GM19240 (cell line): ENCODE measurements at regions not wholly inside any gene's neighbourhood (a gene's known extent, or its start where the extent isn't known, plus 50 kb on each side); places are given as distances from the start of the nearest gene placed in this dataset.
"Not testable (repeated sequence)": the region's sequence is repeated elsewhere in the genome, so short reads cannot be mapped to it uniquely, and the experiment has no call there.

Experiments used
- DNase-seq: peaks from one replicate; pipeline ENCODE4 v3.0.0; 2011; ENCODE audit warnings: low spot score; ENCODE audit not compliant: insufficient read length

GRCh38 chrX:41001327-41001726 lies 83.9 kb upstream of the USP9X start:
- DNase-seq: no peak

- DNase-seq: no peak
Observed at GRCh38 chrX:41002026-41002425, 83.2 kb upstream of the USP9X start.

- DNase-seq: no peak
Observed at GRCh38 chrX:41003506-41004270, 81.6 kb upstream of the USP9X start.

GRCh38 chrX:41005445-41005992 lies 79.7 kb upstream of the USP9X start:
- DNase-seq: no peak

- DNase-seq: no peak
Observed at GRCh38 chrX:41009850-41010846, 75.1 kb upstream of the USP9X start.

DNA sequence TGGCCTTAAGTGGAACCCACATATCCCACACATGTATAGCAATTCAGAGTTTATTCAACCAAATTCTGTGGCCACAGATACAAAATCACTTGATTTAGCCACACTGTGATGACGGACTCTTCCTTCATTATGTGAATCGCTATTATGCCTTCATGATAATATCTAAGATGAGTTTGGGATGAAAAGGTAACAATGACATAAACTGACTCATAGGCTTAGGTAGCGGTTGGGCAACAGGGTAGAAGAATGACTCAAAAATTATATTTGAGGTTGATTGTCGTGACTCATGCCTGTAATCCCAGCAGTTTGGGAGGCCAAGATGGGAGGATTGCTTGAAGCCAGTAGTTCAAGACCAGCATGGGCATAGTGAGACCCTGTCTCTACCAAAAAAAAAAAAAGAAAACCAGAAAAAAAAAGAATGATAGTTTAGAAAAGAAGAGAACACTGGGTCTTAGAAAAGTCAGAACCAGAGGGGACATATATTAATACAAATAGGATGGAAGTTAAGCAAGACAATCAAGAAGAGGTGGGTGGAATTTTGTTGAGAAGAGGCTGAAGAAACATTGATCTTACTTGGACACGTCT lies 70.4 kb upstream of the USP9X start:
- no peak for DNase-seq

GRCh38 chrX:41017785-41018184 lies 67.5 kb upstream of the USP9X start:
- not testable (repeated sequence) for DNase-seq

DNA sequence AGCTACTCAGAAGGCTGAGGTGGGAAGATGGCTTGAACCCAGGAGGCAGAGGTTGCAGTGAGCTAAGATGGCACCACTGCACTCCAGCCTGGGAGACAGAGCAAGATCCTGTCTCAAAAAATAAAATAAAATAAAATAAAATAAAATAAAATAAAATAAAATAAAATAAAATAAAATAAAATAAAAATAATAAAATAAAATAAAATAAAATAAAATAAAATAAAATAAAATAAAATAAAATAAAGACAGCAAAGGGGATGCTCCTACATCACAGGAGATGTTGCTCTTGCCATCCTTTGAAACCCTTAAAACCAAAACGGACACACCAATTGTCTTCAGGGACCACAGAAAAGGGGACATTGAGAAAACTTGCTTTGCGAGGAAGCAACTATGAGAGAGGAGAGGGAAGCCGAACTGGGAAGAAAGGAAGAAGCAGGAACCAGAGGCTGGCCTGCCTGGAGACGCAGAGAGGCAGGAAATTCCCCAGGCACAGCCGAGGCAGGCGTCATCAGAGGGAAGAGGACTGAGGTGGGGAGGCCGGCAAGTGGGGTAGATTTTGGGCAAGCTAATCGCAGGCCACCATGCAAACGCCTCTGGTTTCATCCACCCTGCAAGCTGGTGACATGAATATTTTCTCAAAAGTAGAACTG lies 66.7 kb upstream of the USP9X start:
- not testable (repeated sequence) for DNase-seq

DNA sequence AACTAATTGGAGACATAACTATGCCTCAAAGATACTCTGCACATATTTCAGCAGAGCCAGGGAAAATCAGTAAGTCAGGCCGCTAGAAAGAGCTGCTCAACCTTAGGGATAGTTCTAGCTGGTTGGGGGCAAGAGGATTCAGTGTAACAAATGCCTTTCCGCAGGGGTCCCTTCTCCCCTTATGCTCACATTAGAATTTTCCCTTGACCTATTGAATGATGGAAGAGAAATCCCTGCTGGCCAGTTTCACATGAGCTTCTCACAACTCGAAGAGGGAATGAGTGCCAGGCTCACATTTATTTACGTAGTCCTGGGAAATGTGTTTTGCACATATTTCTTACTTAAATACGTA lies 66.2 kb upstream of the USP9X start:
- DNase-seq: no peak

DNA sequence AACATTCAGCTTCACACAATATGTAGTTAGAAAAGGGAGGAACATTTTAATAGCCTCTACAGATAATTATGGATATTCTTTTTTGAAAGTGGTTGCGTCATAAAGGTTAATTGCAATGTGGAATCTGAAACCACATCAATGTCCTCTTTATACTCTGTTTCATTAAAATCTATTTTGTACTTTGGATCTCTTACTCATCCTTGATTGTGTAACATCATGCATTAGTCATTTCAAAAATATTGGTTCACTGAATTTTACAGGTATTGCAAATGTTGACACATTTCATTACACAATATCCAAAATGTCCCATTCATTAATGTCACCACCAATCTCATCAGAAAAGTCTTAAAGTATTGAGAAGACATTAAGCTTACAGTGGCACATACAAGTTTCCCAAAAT lies 62.7 kb upstream of the USP9X start:
- no peak for DNase-seq

DNA sequence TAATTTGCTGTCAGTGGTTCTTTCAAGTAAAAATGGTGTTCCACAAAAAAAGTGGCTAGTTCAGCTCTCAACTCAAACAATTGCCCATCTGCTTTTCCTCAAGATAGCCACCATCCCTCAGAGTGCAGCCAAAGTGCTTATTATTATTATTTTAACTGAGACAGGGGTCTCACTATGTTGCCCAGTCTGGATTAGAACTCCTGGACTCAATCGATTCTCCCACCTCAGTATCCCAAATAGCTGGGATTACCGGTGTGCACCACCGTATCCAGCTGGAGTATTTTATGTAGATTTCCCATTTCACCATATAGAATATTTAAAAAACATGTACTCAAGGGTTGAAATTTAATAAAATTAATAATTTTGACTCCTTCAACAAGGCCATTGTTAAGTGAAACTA lies 62.1 kb upstream of the USP9X start:
- no peak for DNase-seq

GRCh38 chrX:41024335-41024734 lies 60.9 kb upstream of the USP9X start:
- DNase-seq: not testable (repeated sequence)

DNA sequence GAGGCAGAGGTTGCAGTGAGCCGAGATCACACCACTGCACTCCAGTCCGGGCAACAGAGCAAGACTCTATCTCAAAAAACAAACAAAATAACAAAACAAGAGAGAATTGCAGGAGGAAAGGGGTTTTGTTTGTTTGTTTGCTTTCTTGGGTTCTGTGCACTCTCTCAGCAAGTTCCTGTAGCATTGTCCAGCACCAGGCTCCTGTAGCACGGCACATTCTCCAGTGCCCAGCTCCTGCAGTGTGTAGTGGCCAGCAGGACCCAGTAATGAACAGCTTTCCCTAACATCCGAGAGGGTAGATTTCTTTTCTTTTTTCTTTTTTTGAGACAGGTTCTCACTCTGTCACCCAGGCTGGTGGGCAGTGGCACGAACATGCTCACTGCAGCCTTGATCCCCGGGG lies 60.5 kb upstream of the USP9X start:
- DNase-seq: no peak

GRCh38 chrX:41025926-41026701 lies 59.1 kb upstream of the USP9X start:
- no peak for DNase-seq

GRCh38 chrX:41026702-41027078 lies 58.6 kb upstream of the USP9X start:
- DNase-seq: no peak

- no peak for DNase-seq
Observed at GRCh38 chrX:41029332-41029731, 55.9 kb upstream of the USP9X start.

GRCh38 chrX:41031256-41031967 lies 53.8 kb upstream of the USP9X start:
- no peak for DNase-seq

GRCh38 chrX:41033299-41033698 lies 51.9 kb upstream of the USP9X start:
- DNase-seq: no peak

DNA sequence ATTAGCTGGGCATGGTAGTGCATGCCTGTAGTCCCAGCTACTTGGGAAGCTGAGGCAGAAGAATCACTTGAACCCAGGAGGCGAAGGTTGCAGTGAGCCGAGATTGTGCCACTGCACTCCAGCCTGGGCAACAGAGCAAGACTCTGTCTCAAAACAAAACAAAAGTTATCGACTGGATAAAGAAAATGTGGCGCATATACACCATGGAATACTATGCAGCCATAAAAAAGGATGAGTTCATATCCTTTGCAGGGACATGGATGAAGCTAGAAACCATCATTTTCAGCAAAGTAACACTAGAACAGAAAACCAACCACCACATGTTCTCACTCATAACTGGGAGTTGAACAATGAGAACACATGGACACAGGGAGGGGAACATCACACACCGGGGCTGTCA lies 50.3 kb upstream of the USP9X start:
- not testable (repeated sequence) for DNase-seq
